A549 (cell line): ENCODE measurements at regions not wholly inside any gene's neighbourhood (a gene's known extent, or its start where the extent isn't known, plus 50 kb on each side); places are given as distances from the start of the nearest gene placed in this dataset.

Experiments used
- ATAC-seq, 2 experiments: fragments of 200-7000 bp in 1 of 2; fragments of >200 bp in 1 of 2; cut with Nextera tagmentation in 1 of 2; cut with Tn5 transposase in 1 of 2; 3 replicates each; pipeline versions ENCODE4 v1.8.0 to v1.9.1; 2018 to 2020; ENCODE audit warnings: mild to moderate bottlenecking in 1 of 2, moderate library complexity in 1 of 2
- CTCF ChIA-PET: fragments of 300-600 bp; sonication (Branson Sonifier 250); formaldehyde crosslinking; extraction: SDS; loops from one replicate; lab custom pipeline; 2021; ENCODE audit warnings: antibody characterized with exemption, inconsistent platforms; lab: Yijun Ruan, JAX
- POLR2A ChIA-PET: fragments of 350-600 bp; formaldehyde crosslinking; extraction: SDS; loops from one replicate; lab custom pipeline; 2021; ENCODE audit warnings: antibody characterized with exemption, inconsistent platforms; lab: Yijun Ruan, JAX
- DNase-seq, 2 experiments: peaks; one replicate each; pipeline versions ENCODE4 v3.0.0 to v3.0.0-alpha.2; 2011 to 2016; ENCODE audit warnings: low read depth in 1 of 2, low spot score in 1 of 2
- FAIRE-seq: peaks from 2 replicates; lab custom pipeline; 2011; peaks lifted over from hg19 to GRCh38; lab: Jason Lieb, UNC
- H3K27ac ChIP-seq, 2 experiments: fragments of >200 bp; sonication (Bioruptor Twin); formaldehyde crosslinking; 3 replicates each; pipeline ENCODE4 v1.5.1; 2016 to 2017
- H3K4me1 ChIP-seq: fragments of >200 bp; sonication (Bioruptor Twin); formaldehyde crosslinking; 3 replicates; pipeline ENCODE4 v1.6.1; 2016
- H3K4me2 ChIP-seq: fragments of >200 bp; sonication (Bioruptor Twin); formaldehyde crosslinking; 3 replicates; pipeline ENCODE4 v1.6.1; 2016
- H3K4me3 ChIP-seq: fragments of >200 bp; sonication (Bioruptor Twin); formaldehyde crosslinking; 3 replicates; pipeline ENCODE4 v1.5.1; 2016
- H3K9me3 ChIP-seq: fragments of >200 bp; sonication (Bioruptor Twin); formaldehyde crosslinking; 3 replicates; pipeline ENCODE4 v1.6.1; 2016
- ATOH8 ChIP-seq: fragments of 250-450 bp; sonication (Bioruptor Pico); IDR thresholded peaks from 2 replicates; pipeline ENCODE4 v1.5.0; 2020; ENCODE audit warnings: low read depth, mild to moderate bottlenecking, moderate library complexity
- CEBPB ChIP-seq, 2 experiments: fragments of >200 bp in 1 of 2; sonication (Bioruptor Twin) in 1 of 2; formaldehyde crosslinking in 1 of 2; IDR thresholded peaks; 2 replicates each; pipeline ENCODE4 v1.6.1; 2012 to 2016
- CTCF ChIP-seq: fragments of >200 bp; sonication (Bioruptor Twin); formaldehyde crosslinking; IDR thresholded peaks from 3 replicates; pipeline ENCODE4 v1.5.1; 2016
- EHF ChIP-seq: fragments of 250-450 bp; sonication (Bioruptor Pico); IDR thresholded peaks from 2 replicates; pipeline ENCODE4 v1.5.0; 2020; ENCODE audit warnings: mild to moderate bottlenecking
- EHMT2 ChIP-seq: fragments of 200-600 bp; sonication (generic); IDR thresholded peaks from 2 replicates; pipeline ENCODE4 v1.6.1; 2016; ENCODE audit warnings: antibody characterized with exemption, low read depth, mild to moderate bottlenecking, moderate library complexity
- ESRRA ChIP-seq: fragments of 150-350 bp; IDR thresholded peaks from 2 replicates; pipeline ENCODE4 v1.6.1; 2014; ENCODE audit warnings: mild to moderate bottlenecking, low read length, borderline replicate concordance
- FOSL2 ChIP-seq, 2 experiments: fragments of 450-650 bp in 1 of 2; fragments of >200 bp in 1 of 2; sonication (Bioruptor Twin) in 1 of 2; formaldehyde crosslinking; IDR thresholded peaks; 2 replicates each; pipeline versions ENCODE4 v1.5.0 to v1.6.1; 2016 to 2020; ENCODE audit warnings: mild to moderate bottlenecking in 1 of 2, moderate library complexity in 1 of 2
- FOXS1 ChIP-seq: fragments of 250-450 bp; sonication (Bioruptor Pico); IDR thresholded peaks from 2 replicates; pipeline ENCODE4 v1.5.0; 2020; ENCODE audit warnings: mild to moderate bottlenecking, moderate library complexity
- HOXA7 ChIP-seq: fragments of 250-450 bp; sonication (Bioruptor Pico); IDR thresholded peaks from 2 replicates; pipeline ENCODE4 v1.5.0; 2020; ENCODE audit warnings: mild to moderate bottlenecking, moderate library complexity
- HOXB13 ChIP-seq: fragments of 250-450 bp; sonication (Bioruptor Pico); IDR thresholded peaks from 2 replicates; pipeline ENCODE4 v1.5.0; 2020; ENCODE audit warnings: low read depth, mild to moderate bottlenecking, moderate library complexity
- JUN ChIP-seq, 2 experiments: fragments of >200 bp; sonication (Bioruptor Twin); formaldehyde crosslinking; IDR thresholded peaks; 2 replicates in 1 of 2; 3 replicates in 1 of 2; pipeline ENCODE4 v1.6.1; 2016 to 2017
- MYC ChIP-seq: IDR thresholded peaks from 2 replicates; pipeline ENCODE4 v1.6.1; 2012; ENCODE audit warnings: mild to moderate bottlenecking, inconsistent platforms, low read length, improper control_type of control experiment, borderline replicate concordance
- NPAS2 ChIP-seq: fragments of 250-450 bp; sonication (Bioruptor Pico); IDR thresholded peaks from 2 replicates; pipeline ENCODE4 v1.8.0; 2022; ENCODE audit warnings: mild to moderate bottlenecking, moderate library complexity, borderline replicate concordance
- NR3C1 ChIP-seq: fragments of >200 bp; sonication (Bioruptor Twin); formaldehyde crosslinking; IDR thresholded peaks from 3 replicates; pipeline ENCODE4 v1.6.1; 2017
- PHF8 ChIP-seq: fragments of 200-600 bp; sonication (generic); IDR thresholded peaks from 2 replicates; pipeline ENCODE4 v1.6.1; 2016; ENCODE audit warnings: low read depth, mild to moderate bottlenecking, antibody characterized with exemption, moderate library complexity, borderline replicate concordance
- POLR2A ChIP-seq: IDR thresholded peaks from 2 replicates; pipeline ENCODE4 v1.6.1; 2012; ENCODE audit warnings: mild to moderate bottlenecking, low read length
- POLR2AphosphoS2 ChIP-seq: conservative IDR thresholded peaks from 2 replicates; pipeline ENCODE4 v1.6.1; 2012; ENCODE audit warnings: low read length, improper control_type of control experiment, inconsistent platforms
- RAD21 ChIP-seq, 2 experiments: fragments of >200 bp in 1 of 2; sonication (Bioruptor Twin) in 1 of 2; formaldehyde crosslinking in 1 of 2; IDR thresholded peaks in 1 of 2; conservative IDR thresholded peaks in 1 of 2; 2 replicates in 1 of 2; 3 replicates in 1 of 2; pipeline ENCODE4 v1.6.1; 2012 to 2018; ENCODE audit warnings: inconsistent platforms in 1 of 2
- RARB ChIP-seq: fragments of 250-450 bp; sonication (Bioruptor Pico); IDR thresholded peaks from 2 replicates; pipeline ENCODE4 v1.8.0; 2021; ENCODE audit warnings: mild to moderate bottlenecking, moderate library complexity
- RFX5 ChIP-seq: fragments of 450-650 bp; IDR thresholded peaks from 2 replicates; pipeline ENCODE4 v1.7.1; 2014; ENCODE audit warnings: antibody characterized with exemption, mild to moderate bottlenecking, moderate library complexity
- SREBF2 ChIP-seq: fragments of 450-650 bp; IDR thresholded peaks from 2 replicates; pipeline ENCODE4 v1.6.1; 2014; ENCODE audit warnings: mild to moderate bottlenecking, moderate library complexity
- USF2 ChIP-seq: fragments of 450-650 bp; IDR thresholded peaks from 2 replicates; pipeline ENCODE4 v1.6.1; 2014; ENCODE audit warnings: antibody characterized with exemption
- ZC3H11A ChIP-seq: fragments of 450-650 bp; IDR thresholded peaks from 2 replicates; pipeline ENCODE4 v1.6.1; 2014; ENCODE audit warnings: antibody characterized with exemption, mild to moderate bottlenecking
- ZNF302 ChIP-seq: fragments of 250-450 bp; sonication (Bioruptor Pico); IDR thresholded peaks from 2 replicates; pipeline ENCODE4 v1.9.0; 2021; ENCODE audit warnings: inconsistent platforms, mild to moderate bottlenecking, moderate library complexity
- WGBS: methylation state at CpG from one replicate; pipeline ENCODE4 v1.1.6; 2017; ENCODE audit errors: missing lambda C conversion rate; 5-methylcytosine and 5-hydroxymethylcytosine counted together

- H3K27ac ChIP-seq = no peak overlapping the region
- no peak for ATAC-seq
- TF ChIP-seq NPAS2 (CRISPR knock-in tag) (no peak), FOSL2 (IDR thresholded peaks at IDR 0.05) (no peak), FOSL2 (CRISPR knock-in tag; IDR thresholded peaks at IDR 0.05) (no peak), FOXS1 (no peak)
- TF ChIP-seq, all 56 proteins: peak for 0
- WGBS = 3% methylated on average over 3 of the region's 3 CpGs
- no peaks in the 10 kb centered on the region for H3K9me3 ChIP-seq
- no peak overlapping the region for H3K4me2 ChIP-seq
- H3K4me3 ChIP-seq = no peak overlapping the region
- ChIA-PET CTCF (no interaction called here), POLR2A (no interaction called here)
- FAIRE-seq = no peak
- peak in 1 of 2 experiments; percentile 0 for DNase-seq
- no peaks in the 10 kb centered on the region for H3K4me1 ChIP-seq
Observed at GRCh38 chrX:58051346-58051745, 141.1 kb upstream of the ZXDA start.

GRCh38 chrX:58044130-58044529, 133.9 kb upstream of the ZXDA start:
- ChIA-PET POLR2A (no interaction called here), CTCF (no interaction called here)
- ATAC-seq = no peak
- DNase-seq = no peak
- Histone ChIP-seq H3K4me3 (no peak overlapping the region), H3K4me2 (no peak overlapping the region), H3K27ac (no peak overlapping the region), H3K9me3 (no peaks in the 10 kb centered on the region; the same call in 2 of the 3 replicates), H3K4me1 (no peaks in the 10 kb centered on the region)
- TF ChIP-seq SREBF2 (no peak), PHF8 (no peak), HOXA7 (CRISPR knock-in tag) (no peak), POLR2A (no peak), NR3C1 (no peak), HOXB13 (CRISPR knock-in tag) (no peak), JUN (IDR thresholded peaks at IDR 0.05) (no peak), RFX5 (no peak), ESRRA (no peak), NPAS2 (CRISPR knock-in tag) (no peak), ATOH8 (CRISPR knock-in tag) (no peak)
- FAIRE-seq = no peak

GRCh38 chrX:58025979-58026378, 115.7 kb upstream of the ZXDA start:
- Histone ChIP-seq H3K4me3 (no peak overlapping the region), H3K4me1 (no peaks in the 10 kb centered on the region), H3K9me3 (no peaks in the 10 kb centered on the region), H3K4me2 (no peak overlapping the region), H3K27ac (no peak overlapping the region)
- ATAC-seq (peak in 1 of 2 experiments; percentile 65; a peak in 2 of 6 replicates), DNase-seq (peak; percentile 6 to 44), FAIRE-seq (peak; percentile 79)
- CTCF ChIA-PET = interaction anchor here (1.2 to 2.3 kb wide), 3 partner anchors 9 to 1240 kb away, joined by 3 to 15 read pairs (median 3); no protein-coding TSS in a partner anchor
- POLR2A ChIA-PET = no interaction called here
- TF ChIP-seq EHMT2 = no peak
- no peak for TF ChIP-seq ESRRA
- TF ChIP-seq ZC3H11A = no peak
- TF ChIP-seq RAD21 (conservative IDR thresholded peaks at IDR 0.05 in 1 of 2, IDR thresholded peaks at IDR 0.05 in 1 of 2) = peak; percentile 20 to 60; a peak in 3 of 5 replicates
- TF ChIP-seq CTCF = peak; percentile 27; the same call in 1 of the 3 replicates
- TF ChIP-seq POLR2AphosphoS2 = no peak
- WGBS = 0% methylated on average over 5 of the region's 5 CpGs

GRCh38 chrX:57985951-57986350, 75.7 kb upstream of the ZXDA start:
- H3K4me3 ChIP-seq = no peak overlapping the region
- no peak overlapping the region for H3K27ac ChIP-seq
- no peaks in the 10 kb centered on the region for H3K9me3 ChIP-seq
- no peak for ATAC-seq
- H3K4me1 ChIP-seq = no peaks in the 10 kb centered on the region
- CTCF ChIA-PET = interaction anchor here (1.4 kb wide), 1 partner anchor 12 kb away, joined by 4 read pairs; no protein-coding TSS in a partner anchor
- POLR2A ChIA-PET = no interaction called here
- no peak overlapping the region for H3K4me2 ChIP-seq
- no peak for FAIRE-seq
- no peak for DNase-seq
- 0% methylated on average over 3 of the region's 11 CpGs for WGBS
- no peak for TF ChIP-seq CTCF
- no peak for TF ChIP-seq EHMT2
- TF ChIP-seq USF2 = no peak
- TF ChIP-seq MYC = no peak
- TF ChIP-seq ATOH8 (CRISPR knock-in tag) = no peak
- no peak for TF ChIP-seq EHF (CRISPR knock-in tag)
- TF ChIP-seq ZNF302 (CRISPR knock-in tag) = no peak
- TF ChIP-seq HOXB13 (CRISPR knock-in tag) = no peak
- no peak for TF ChIP-seq ESRRA
- no peak for TF ChIP-seq RARB (CRISPR knock-in tag)
- TF ChIP-seq CEBPB (IDR thresholded peaks at IDR 0.05) = no peak
